ENCODE measurements at regions not wholly inside any gene's neighbourhood (a gene's known extent, or its start where the extent isn't known, plus 50 kb on each side); places are given as distances from the start of the nearest gene placed in this dataset.

GRCh38 chr2:222146488-222146887, 152.3 kb downstream of the PAX3 start:
- DNase-seq (ENCODE audit: low read depth): no peak

GRCh38 chr2:222142027-222142426, 156.8 kb downstream of the PAX3 start:
- DNase-seq (ENCODE audit: low read depth): no peak

GRCh38 chr2:222136106-222136630, 162.6 kb downstream of the PAX3 start:
- no peak for DNase-seq (ENCODE audit: low read depth)

- DNase-seq (ENCODE audit: low read depth): no peak
Observed at GRCh38 chr2:222134654-222135053, 164.1 kb downstream of the PAX3 start.

- DNase-seq (ENCODE audit: low read depth): no peak
Observed at GRCh38 chr2:222133897-222134296, 164.9 kb downstream of the PAX3 start.

- DNase-seq (ENCODE audit: low read depth): no peak
Observed at GRCh38 chr2:222130855-222131254, 167.9 kb downstream of the PAX3 start.

GRCh38 chr2:222127660-222128059, 171.1 kb downstream of the PAX3 start:
- no peak for DNase-seq (ENCODE audit: low read depth)

- no peak for DNase-seq (ENCODE audit: low read depth)
Observed at GRCh38 chr2:222120933-222121332, 177.9 kb downstream of the PAX3 start.

GRCh38 chr2:222115296-222115695, 183.5 kb downstream of the PAX3 start:
- DNase-seq (ENCODE audit: low read depth): no peak

- no peak for DNase-seq (ENCODE audit: low read depth)
Observed at GRCh38 chr2:222108957-222109585, 189.7 kb downstream of the PAX3 start.

- DNase-seq (ENCODE audit: low read depth): no peak
Observed at GRCh38 chr2:222108497-222108896, 190.3 kb downstream of the PAX3 start.

- no peak for DNase-seq (ENCODE audit: low read depth)
Observed at GRCh38 chr2:222105046-222105445, 193.8 kb downstream of the PAX3 start.

GRCh38 chr2:222102575-222103349, 196.0 kb downstream of the PAX3 start:
- no peak for DNase-seq (ENCODE audit: low read depth)

GRCh38 chr2:222100704-222101699, 197.8 kb downstream of the PAX3 start:
- no peak for DNase-seq (ENCODE audit: low read depth)

- no peak for DNase-seq (ENCODE audit: low read depth)
Observed at GRCh38 chr2:222088561-222088960, 210.2 kb downstream of the PAX3 start.

GRCh38 chr2:222087998-222088397, 210.8 kb downstream of the PAX3 start:
- DNase-seq (ENCODE audit: low read depth): no peak

- DNase-seq (ENCODE audit: low read depth): no peak
Observed at GRCh38 chr2:222082201-222082600, 216.6 kb downstream of the PAX3 start.

- no peak for DNase-seq (ENCODE audit: low read depth)
Observed at GRCh38 chr2:222080141-222080540, 218.7 kb downstream of the PAX3 start.

GRCh38 chr2:222076973-222077690, 221.7 kb downstream of the PAX3 start:
- no peak for DNase-seq (ENCODE audit: low read depth)

- DNase-seq (ENCODE audit: low read depth): no peak
Observed at GRCh38 chr2:222074674-222075073, 224.1 kb downstream of the PAX3 start.

- no peak for DNase-seq (ENCODE audit: low read depth)
Observed at GRCh38 chr2:222071911-222072310, 226.9 kb downstream of the PAX3 start.

Data from forelimb muscle (tissue), 1 donor.